Neural cell (in vitro differentiated cells): ENCODE measurements at regions not wholly inside any gene's neighbourhood (a gene's known extent, or its start where the extent isn't known, plus 50 kb on each side); places are given as distances from the start of the nearest gene placed in this dataset.

Source experiments
- H2AFZ ChIP-seq: fragments of 200-600, 300-800 bp; sonication (generic), shearing (Covaris generic); 2 replicates; pipeline ENCODE4 v1.6.0; 2014; ENCODE audit warnings: low read depth, mild to moderate bottlenecking, antibody characterized with exemption, low read length, moderate library complexity
- H3F3A ChIP-seq: fragments of 200-600 bp; shearing (Covaris generic); 2 replicates; pipeline ENCODE4 v1.6.1; 2016; ENCODE audit warnings: mild to moderate bottlenecking, moderate library complexity, mixed read lengths, antibody characterized with exemption, low read length; ENCODE audit not compliant: insufficient read depth, poor library complexity, severe bottlenecking
- H3K27ac ChIP-seq: fragments of 200-600, 300-800 bp; sonication (generic), shearing (Covaris generic); 2 replicates; pipeline ENCODE4 v1.5.1; 2014; ENCODE audit warnings: mild to moderate bottlenecking, low read length, moderate library complexity
- H3K27me3 ChIP-seq: fragments of 300-800, 200-600 bp; sonication (generic), shearing (Covaris generic); 2 replicates; pipeline ENCODE4 v1.6.0; 2014; ENCODE audit warnings: mild to moderate bottlenecking, low read depth, low read length, moderate library complexity; ENCODE audit not compliant: insufficient read depth
- H3K36me3 ChIP-seq: fragments of 300-800, 200-600 bp; sonication (generic), shearing (Covaris generic); 2 replicates; pipeline ENCODE4 v1.5.1; 2014; ENCODE audit warnings: mild to moderate bottlenecking, antibody characterized with exemption, low read length, moderate library complexity; ENCODE audit not compliant: insufficient read depth
- H3K4me2 ChIP-seq: fragments of 300-800, 200-600 bp; sonication (generic), shearing (Covaris generic); 2 replicates; pipeline ENCODE4 v1.6.0; 2014; ENCODE audit warnings: mild to moderate bottlenecking, low read length
- H3K4me3 ChIP-seq: fragments of 300-800, 200-600 bp; sonication (generic), shearing (Covaris generic); 2 replicates; pipeline ENCODE4 v1.5.1; 2014; ENCODE audit warnings: mild to moderate bottlenecking, low read length, moderate library complexity
- H3K79me2 ChIP-seq: fragments of 200-600 bp; shearing (Covaris generic); replicated peaks from 2 replicates; pipeline ENCODE4 v1.6.0; 2014; ENCODE audit warnings: mild to moderate bottlenecking, low read length, moderate library complexity; ENCODE audit not compliant: insufficient read depth
- H3K9ac ChIP-seq: fragments of 300-800, 200-600 bp; sonication (generic), shearing (Covaris generic); 2 replicates; pipeline ENCODE4 v1.6.1; 2016; ENCODE audit warnings: mild to moderate bottlenecking, low read length, mixed read lengths
- H3K9me2 ChIP-seq: fragments of 200-600 bp; shearing (Covaris generic); 2 replicates; pipeline ENCODE4 v1.6.1; 2016; ENCODE audit warnings: mild to moderate bottlenecking, low read length, mixed read lengths; ENCODE audit not compliant: insufficient read depth
- H3K9me3 ChIP-seq: fragments of 200-600, 300-800 bp; sonication (generic), shearing (Covaris generic); 2 replicates; pipeline ENCODE4 v1.6.1; 2016; ENCODE audit warnings: mild to moderate bottlenecking, mixed run types, low read length, moderate library complexity, mixed read lengths
- H4K20me1 ChIP-seq: fragments of 200-600 bp; shearing (Covaris generic); 2 replicates; pipeline ENCODE4 v1.6.1; 2016; ENCODE audit warnings: mild to moderate bottlenecking, mixed run types; ENCODE audit not compliant: insufficient read depth
- CTCF ChIP-seq: fragments of 450-650 bp; IDR thresholded peaks from 2 replicates; pipeline ENCODE4 v1.5.1; 2014; ENCODE audit warnings: antibody characterized with exemption, mild to moderate bottlenecking, moderate library complexity; ENCODE audit not compliant: poor library complexity, severe bottlenecking
- EP300 ChIP-seq: fragments of 450-650 bp; conservative IDR thresholded peaks from 2 replicates; pipeline ENCODE4 v1.6.1; 2014; ENCODE audit warnings: antibody characterized with exemption, mild to moderate bottlenecking, moderate library complexity; ENCODE audit not compliant: poor library complexity, severe bottlenecking
- EZH2 ChIP-seq: fragments of 200-600, 300-800 bp; shearing (Covaris generic), sonication (generic); IDR thresholded peaks from 2 replicates; pipeline ENCODE4 v1.6.1; 2014; ENCODE audit warnings: antibody characterized with exemption, low read length, borderline replicate concordance, mild to moderate bottlenecking; ENCODE audit not compliant: insufficient read depth, poor library complexity, severe bottlenecking
- MXI1 ChIP-seq: fragments of 450-650 bp; conservative IDR thresholded peaks from 2 replicates; pipeline ENCODE4 v1.6.1; 2014; ENCODE audit warnings: antibody characterized with exemption, mild to moderate bottlenecking; ENCODE audit not compliant: poor library complexity, severe bottlenecking
- POLR2AphosphoS5 ChIP-seq: IDR thresholded peaks from 2 replicates; pipeline ENCODE4 v1.6.1; 2012
- RAD21 ChIP-seq: fragments of 450-650 bp; conservative IDR thresholded peaks from 2 replicates; pipeline ENCODE4 v1.6.1; 2014; ENCODE audit warnings: antibody characterized with exemption, mild to moderate bottlenecking, moderate library complexity
- SMC3 ChIP-seq: fragments of 450-650 bp; conservative IDR thresholded peaks from 2 replicates; pipeline ENCODE4 v1.6.1; 2014; ENCODE audit warnings: antibody characterized with exemption, mild to moderate bottlenecking, moderate library complexity; ENCODE audit not compliant: poor library complexity
- TAF1 ChIP-seq: IDR thresholded peaks from 2 replicates; pipeline ENCODE4 v1.6.1; 2012; ENCODE audit warnings: low read depth
- TF ChIP-seq, protein P1 (sequence below): IDR thresholded peaks from 2 replicates; pipeline ENCODE4 v1.6.1; 2012; ENCODE audit warnings: borderline replicate concordance

DNA sequence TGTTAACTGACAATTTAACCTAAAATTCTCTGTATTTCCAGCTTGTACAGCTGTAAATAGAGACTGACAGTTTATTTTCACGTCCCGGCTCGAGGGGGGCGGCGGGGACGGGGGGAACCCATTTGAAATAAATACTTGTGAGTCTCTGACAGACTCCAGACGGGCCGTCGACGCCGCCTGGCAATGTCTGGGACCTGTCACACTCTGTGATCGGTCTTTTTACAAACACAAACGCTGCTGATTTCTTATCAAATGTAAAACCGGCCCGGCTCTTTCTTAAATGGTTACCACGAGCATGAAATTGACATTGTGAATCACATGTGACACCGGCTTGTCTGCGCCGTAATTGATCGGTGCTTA lies 57.0 kb downstream of the UNCX start:
- H3K27ac ChIP-seq: peak overlapping the region; percentile 49
- H3K79me2 ChIP-seq: no peaks in the 10 kb centered on the region
- no peaks in the 10 kb centered on the region for H3K27me3 ChIP-seq
- H3K9me2 ChIP-seq: no peaks in the 10 kb centered on the region
- no peaks in the 10 kb centered on the region for H3K36me3 ChIP-seq
- no peaks in the 10 kb centered on the region for H4K20me1 ChIP-seq
- H3K4me2 ChIP-seq: peak overlapping the region; percentile 68
- H3F3A ChIP-seq: no peaks in the 10 kb centered on the region
- peak overlapping the region; percentile 58 for H3K9ac ChIP-seq
- no peak for TF ChIP-seq TAF1
- no peak for TF ChIP-seq EP300
- no peak for TF ChIP-seq POLR2AphosphoS5
- TF ChIP-seq MXI1: no peak
- TF ChIP-seq RAD21: no peak
- no peak for TF ChIP-seq SMC3
- TF ChIP-seq, protein P1, sequence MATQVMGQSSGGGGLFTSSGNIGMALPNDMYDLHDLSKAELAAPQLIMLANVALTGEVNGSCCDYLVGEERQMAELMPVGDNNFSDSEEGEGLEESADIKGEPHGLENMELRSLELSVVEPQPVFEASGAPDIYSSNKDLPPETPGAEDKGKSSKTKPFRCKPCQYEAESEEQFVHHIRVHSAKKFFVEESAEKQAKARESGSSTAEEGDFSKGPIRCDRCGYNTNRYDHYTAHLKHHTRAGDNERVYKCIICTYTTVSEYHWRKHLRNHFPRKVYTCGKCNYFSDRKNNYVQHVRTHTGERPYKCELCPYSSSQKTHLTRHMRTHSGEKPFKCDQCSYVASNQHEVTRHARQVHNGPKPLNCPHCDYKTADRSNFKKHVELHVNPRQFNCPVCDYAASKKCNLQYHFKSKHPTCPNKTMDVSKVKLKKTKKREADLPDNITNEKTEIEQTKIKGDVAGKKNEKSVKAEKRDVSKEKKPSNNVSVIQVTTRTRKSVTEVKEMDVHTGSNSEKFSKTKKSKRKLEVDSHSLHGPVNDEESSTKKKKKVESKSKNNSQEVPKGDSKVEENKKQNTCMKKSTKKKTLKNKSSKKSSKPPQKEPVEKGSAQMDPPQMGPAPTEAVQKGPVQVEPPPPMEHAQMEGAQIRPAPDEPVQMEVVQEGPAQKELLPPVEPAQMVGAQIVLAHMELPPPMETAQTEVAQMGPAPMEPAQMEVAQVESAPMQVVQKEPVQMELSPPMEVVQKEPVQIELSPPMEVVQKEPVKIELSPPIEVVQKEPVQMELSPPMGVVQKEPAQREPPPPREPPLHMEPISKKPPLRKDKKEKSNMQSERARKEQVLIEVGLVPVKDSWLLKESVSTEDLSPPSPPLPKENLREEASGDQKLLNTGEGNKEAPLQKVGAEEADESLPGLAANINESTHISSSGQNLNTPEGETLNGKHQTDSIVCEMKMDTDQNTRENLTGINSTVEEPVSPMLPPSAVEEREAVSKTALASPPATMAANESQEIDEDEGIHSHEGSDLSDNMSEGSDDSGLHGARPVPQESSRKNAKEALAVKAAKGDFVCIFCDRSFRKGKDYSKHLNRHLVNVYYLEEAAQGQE: no peak
- TF ChIP-seq CTCF: no peak
- TF ChIP-seq EZH2: no peak
- peak overlapping the region; percentile 63 for H3K4me3 ChIP-seq
- H3K9me3 ChIP-seq: no peaks in the 10 kb centered on the region
- H2AFZ ChIP-seq: no peak overlapping the region

GRCh38 chr7:1290026-1290678 lies 57.5 kb downstream of the UNCX start:
- H3K79me2 ChIP-seq: no peaks in the 10 kb centered on the region
- peak overlapping the region; percentile 58 for H3K9ac ChIP-seq
- TF ChIP-seq TAF1 (no peak), RAD21 (peak; percentile 7), CTCF (peak; percentile 30)
- H3K4me2 ChIP-seq: peak overlapping the region; percentile 68
- no peaks in the 10 kb centered on the region for H3K36me3 ChIP-seq
- H3K27me3 ChIP-seq: no peaks in the 10 kb centered on the region
- H2AFZ ChIP-seq: peak overlapping the region; percentile 45
- no peaks in the 10 kb centered on the region for H3K9me2 ChIP-seq
- H3K27ac ChIP-seq: peak overlapping the region; percentile 49
- H3K9me3 ChIP-seq: no peaks in the 10 kb centered on the region
- peak overlapping the region; percentile 63 for H3K4me3 ChIP-seq
- H4K20me1 ChIP-seq: no peaks in the 10 kb centered on the region
- no peaks in the 10 kb centered on the region for H3F3A ChIP-seq
